GM12873 (cell line): ENCODE measurements at regions not wholly inside any gene's neighbourhood (a gene's known extent, or its start where the extent isn't known, plus 50 kb on each side); places are given as distances from the start of the nearest gene placed in this dataset.

Experiments
- CTCF ChIP-seq: IDR thresholded peaks from 2 replicates; pipeline ENCODE4 v1.5.1; 2012; ENCODE audit warnings: low read depth, mild to moderate bottlenecking, moderate library complexity, low read length, control low read depth; ENCODE audit not compliant: insufficient read depth; ENCODE audit errors: missing control alignments

GRCh38 chr9:90024823-90025222 lies 420.0 kb downstream of the GADD45G start:
- no peak for TF ChIP-seq CTCF

GRCh38 chr9:90025816-90026215 lies 421.0 kb downstream of the GADD45G start:
- TF ChIP-seq CTCF: no peak

GRCh38 chr9:90027296-90027790 lies 422.5 kb downstream of the GADD45G start:
- no peak for TF ChIP-seq CTCF

- TF ChIP-seq CTCF: no peak
Measured at GRCh38 chr9:90029386-90029785, 424.6 kb downstream of the GADD45G start.

- TF ChIP-seq CTCF: no peak
Measured at GRCh38 chr9:90029996-90030395, 425.2 kb downstream of the GADD45G start.

- no peak for TF ChIP-seq CTCF
Measured at GRCh38 chr9:90032296-90033027, 427.6 kb downstream of the GADD45G start.

GRCh38 chr9:90033028-90033650 lies 428.3 kb downstream of the GADD45G start:
- no peak for TF ChIP-seq CTCF
